ENCODE measurements at regions not wholly inside any gene's neighbourhood (a gene's known extent, or its start where the extent isn't known, plus 50 kb on each side); places are given as distances from the start of the nearest gene placed in this dataset.

DNA sequence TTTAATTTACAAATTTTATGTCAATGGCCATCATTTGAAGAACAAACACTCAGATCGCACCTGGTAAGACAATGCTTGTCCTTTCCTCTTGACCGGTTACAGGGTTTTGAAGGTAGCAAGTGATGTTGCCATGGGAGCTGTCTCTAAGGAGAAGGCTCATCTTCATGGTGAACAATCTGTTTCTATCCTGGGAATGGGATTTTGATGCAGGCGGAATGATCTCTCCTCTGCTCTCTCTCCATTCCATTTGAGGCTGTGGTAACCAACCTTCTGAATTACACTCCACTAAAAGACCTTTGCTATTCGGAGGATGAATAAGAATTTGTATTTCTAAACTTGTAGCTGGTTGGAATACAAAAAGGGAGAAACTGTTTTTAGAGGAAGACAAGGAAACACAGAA lies 57.9 kb upstream of the SLC5A9 start:
- H3K4me3 ChIP-seq (ENCODE audit: low read length in 2 of 2): no peak overlapping the region
- no peak overlapping the region for H3K27ac ChIP-seq (ENCODE audit: low read depth in 1 of 2, low read length in 2 of 2)
- ATAC-seq (ENCODE audit: low FRiP score) (no peak), DNase-seq (no peak)
- peaks cover 0 to under 1% of the 10 kb centered on the region in 2 donors for H3K4me1 ChIP-seq (ENCODE audit: control insufficient read depth in 1 of 2, insufficient read depth in 2 of 2, low read length in 2 of 2)
- intact Hi-C loops (cut with DNase I): no loop called here
- no peaks in the 10 kb centered on the region for H3K27me3 ChIP-seq (ENCODE audit: control insufficient read depth in 1 of 2, insufficient read depth in 2 of 2, low read length in 1 of 2)
- H3K36me3 ChIP-seq (ENCODE audit: control insufficient read depth in 1 of 2, insufficient read depth in 2 of 2, low read length in 1 of 2): no peaks in the 10 kb centered on the region
- 80 to 86% methylated on average over 4 of the region's 4 CpGs for WGBS, 2 donors
- no peaks in the 10 kb centered on the region for H3K9me3 ChIP-seq (ENCODE audit: control insufficient read depth, low read length)

- no peaks in the 10 kb centered on the region for H3K36me3 ChIP-seq (ENCODE audit: control insufficient read depth in 1 of 2, insufficient read depth in 2 of 2, low read length in 1 of 2)
- H3K27ac ChIP-seq (ENCODE audit: low read depth in 1 of 2, low read length in 2 of 2): no peak overlapping the region
- H3K4me3 ChIP-seq (ENCODE audit: low read length in 2 of 2): no peak overlapping the region
- no peaks in the 10 kb centered on the region for H3K27me3 ChIP-seq (ENCODE audit: control insufficient read depth in 1 of 2, insufficient read depth in 2 of 2, low read length in 1 of 2)
- intact Hi-C loops (cut with DNase I): no loop called here
- DNase-seq (no peak), ATAC-seq (ENCODE audit: low FRiP score) (no peak)
- 61 to 71% methylated on average over 6 of the region's 6 CpGs for WGBS, 2 donors
- H3K4me1 ChIP-seq (ENCODE audit: control insufficient read depth in 1 of 2, insufficient read depth in 2 of 2, low read length in 2 of 2): peaks cover 0 to 4% of the 10 kb centered on the region in 2 donors
- no peaks in the 10 kb centered on the region for H3K9me3 ChIP-seq (ENCODE audit: control insufficient read depth, low read length)
Observed at GRCh38 chr1:48160486-48161132, 61.9 kb upstream of the SLC5A9 start.

GRCh38 chr1:48139275-48139674 lies 83.2 kb upstream of the SLC5A9 start:
- Histone ChIP-seq H3K27ac (ENCODE audit: low read depth in 1 of 2, low read length in 2 of 2) (no peak overlapping the region), H3K4me3 (ENCODE audit: low read length in 2 of 2) (no peak overlapping the region), H3K9me3 (ENCODE audit: control insufficient read depth, low read length) (peaks cover 7% of the 10 kb centered on the region), H3K4me1 (ENCODE audit: control insufficient read depth in 1 of 2, insufficient read depth in 2 of 2, low read length in 2 of 2) (no peaks in the 10 kb centered on the region), H3K36me3 (ENCODE audit: control insufficient read depth in 1 of 2, insufficient read depth in 2 of 2, low read length in 1 of 2) (no peaks in the 10 kb centered on the region), H3K27me3 (ENCODE audit: control insufficient read depth in 1 of 2, insufficient read depth in 2 of 2, low read length in 1 of 2) (peaks cover 0 to 2% of the 10 kb centered on the region in 2 donors)
- 66 to 75% methylated on average over 2 of the region's 2 CpGs for WGBS, 2 donors
- ATAC-seq (ENCODE audit: low FRiP score) (no peak), DNase-seq (no peak)
- intact Hi-C loops (cut with DNase I): no loop called here

DNA sequence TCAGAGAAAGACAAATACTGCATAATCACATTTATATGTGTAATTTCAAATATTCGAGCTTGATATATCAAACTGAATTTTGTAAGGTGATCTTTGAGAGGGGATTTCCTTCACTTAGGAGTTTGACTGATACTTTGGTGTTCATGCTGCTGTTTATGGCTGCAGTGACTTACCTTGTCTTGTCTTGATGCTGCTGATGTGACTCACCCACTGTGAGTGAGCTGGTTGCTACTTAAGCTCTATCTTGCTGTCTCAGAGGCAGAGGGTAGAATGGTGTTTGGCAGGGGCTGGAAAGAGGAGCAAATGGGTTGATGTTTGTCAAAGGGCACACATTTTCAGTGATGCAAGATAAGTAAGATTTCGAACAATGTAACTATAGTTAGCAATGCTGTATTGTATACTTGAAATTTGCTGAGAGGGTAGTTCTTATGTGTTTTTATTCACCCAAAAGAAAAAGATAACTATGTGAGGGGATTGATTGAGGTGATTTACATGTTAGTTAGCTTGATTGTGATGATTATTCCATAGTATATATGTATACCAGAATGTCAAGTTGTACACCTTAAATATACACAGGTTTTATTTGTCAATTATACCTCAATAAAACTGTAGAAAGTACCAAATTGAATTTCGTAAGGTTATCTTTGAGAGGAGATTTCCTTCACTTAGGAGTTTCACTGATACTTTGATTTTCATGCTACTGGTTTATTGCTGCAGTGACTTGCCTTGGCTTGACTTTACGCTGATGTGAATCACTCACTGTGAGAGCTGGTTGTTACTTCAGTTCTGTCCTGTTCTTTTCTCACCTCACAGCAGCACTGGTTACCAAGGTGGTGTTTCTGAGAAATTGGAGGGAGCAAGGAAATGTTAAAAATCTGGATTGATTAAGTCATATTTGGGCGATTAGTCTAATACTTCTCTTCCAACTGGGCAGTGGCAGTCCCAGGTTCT lies 94.5 kb upstream of the SLC5A9 start:
- WGBS, 2 donors: 74 to 77% methylated on average over 5 of the region's 5 CpGs
- H3K4me3 ChIP-seq (ENCODE audit: low read length in 2 of 2): no peak overlapping the region
- H3K27ac ChIP-seq (ENCODE audit: low read depth in 1 of 2, low read length in 2 of 2): no peak overlapping the region
- no peaks in the 10 kb centered on the region for H3K27me3 ChIP-seq (ENCODE audit: control insufficient read depth in 1 of 2, insufficient read depth in 2 of 2, low read length in 1 of 2)
- intact Hi-C loops (cut with DNase I): no loop called here
- H3K9me3 ChIP-seq (ENCODE audit: control insufficient read depth, low read length): no peaks in the 10 kb centered on the region
- no peaks in the 10 kb centered on the region for H3K4me1 ChIP-seq (ENCODE audit: control insufficient read depth in 1 of 2, insufficient read depth in 2 of 2, low read length in 2 of 2)
- ATAC-seq (ENCODE audit: low FRiP score) (no peak), DNase-seq (no peak)
- H3K36me3 ChIP-seq (ENCODE audit: control insufficient read depth in 1 of 2, insufficient read depth in 2 of 2, low read length in 1 of 2): no peaks in the 10 kb centered on the region

GRCh38 chr1:48123647-48124046 lies 98.9 kb upstream of the SLC5A9 start:
- no peak for DNase-seq
- intact Hi-C loops (cut with DNase I): no loop called here
- no peaks in the 10 kb centered on the region for H3K27me3 ChIP-seq (ENCODE audit: control insufficient read depth in 1 of 2, insufficient read depth in 2 of 2, low read length in 1 of 2)
- H3K4me1 ChIP-seq (ENCODE audit: control insufficient read depth in 1 of 2, insufficient read depth in 2 of 2, low read length in 2 of 2): no peaks in the 10 kb centered on the region
- no peak overlapping the region for H3K4me3 ChIP-seq (ENCODE audit: low read length in 2 of 2)
- 100% methylated on average over 1 of the region's 1 CpG for WGBS, 2 donors
- no peaks in the 10 kb centered on the region for H3K36me3 ChIP-seq (ENCODE audit: control insufficient read depth in 1 of 2, insufficient read depth in 2 of 2, low read length in 1 of 2)
- H3K27ac ChIP-seq (ENCODE audit: low read depth in 1 of 2, low read length in 2 of 2): no peak overlapping the region
- no peaks in the 10 kb centered on the region for H3K9me3 ChIP-seq (ENCODE audit: control insufficient read depth, low read length)
- ATAC-seq (ENCODE audit: low FRiP score): no peak

DNA sequence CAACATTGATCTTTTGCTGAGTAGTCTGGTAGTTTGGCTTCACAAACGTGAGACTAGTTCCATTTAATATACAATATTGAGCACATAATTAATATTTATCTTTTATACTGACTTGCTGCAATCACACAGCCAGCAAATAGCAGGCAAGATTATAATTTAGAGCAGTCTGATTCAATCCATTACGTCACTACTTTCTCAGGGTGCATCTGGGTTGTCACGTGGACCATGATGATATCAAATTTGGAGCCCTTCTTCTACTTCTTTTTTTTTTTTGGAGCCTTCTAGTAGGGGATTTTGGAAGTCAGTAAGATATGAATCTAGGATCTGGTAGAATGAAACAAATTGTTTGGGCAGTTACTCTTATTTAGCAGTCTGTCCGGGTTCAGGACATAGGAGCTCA lies 100.6 kb upstream of the SLC5A9 start:
- no peaks in the 10 kb centered on the region for H3K9me3 ChIP-seq (ENCODE audit: control insufficient read depth, low read length)
- no peak overlapping the region for H3K27ac ChIP-seq (ENCODE audit: low read depth in 1 of 2, low read length in 2 of 2)
- intact Hi-C loops (cut with DNase I): no loop called here
- DNase-seq: no peak
- no peaks in the 10 kb centered on the region for H3K27me3 ChIP-seq (ENCODE audit: control insufficient read depth in 1 of 2, insufficient read depth in 2 of 2, low read length in 1 of 2)
- WGBS, 2 donors: 47 to 63% methylated on average over 4 of the region's 4 CpGs
- H3K4me3 ChIP-seq (ENCODE audit: low read length in 2 of 2): no peak overlapping the region
- no peaks in the 10 kb centered on the region for H3K4me1 ChIP-seq (ENCODE audit: control insufficient read depth in 1 of 2, insufficient read depth in 2 of 2, low read length in 2 of 2)
- no peaks in the 10 kb centered on the region for H3K36me3 ChIP-seq (ENCODE audit: control insufficient read depth in 1 of 2, insufficient read depth in 2 of 2, low read length in 1 of 2)
- no peak for ATAC-seq (ENCODE audit: low FRiP score)

GRCh38 chr1:48120621-48121020 lies 101.9 kb upstream of the SLC5A9 start:
- no peaks in the 10 kb centered on the region for H3K27me3 ChIP-seq (ENCODE audit: control insufficient read depth in 1 of 2, insufficient read depth in 2 of 2, low read length in 1 of 2)
- H3K9me3 ChIP-seq (ENCODE audit: control insufficient read depth, low read length): peaks cover 2% of the 10 kb centered on the region
- no peak overlapping the region for H3K27ac ChIP-seq (ENCODE audit: low read depth in 1 of 2, low read length in 2 of 2)
- intact Hi-C loops (cut with DNase I): no loop called here
- no peak for ATAC-seq (ENCODE audit: low FRiP score)
- no peak overlapping the region for H3K4me3 ChIP-seq (ENCODE audit: low read length in 2 of 2)
- H3K36me3 ChIP-seq (ENCODE audit: control insufficient read depth in 1 of 2, insufficient read depth in 2 of 2, low read length in 1 of 2): no peaks in the 10 kb centered on the region
- no peak for DNase-seq
- H3K4me1 ChIP-seq (ENCODE audit: control insufficient read depth in 1 of 2, insufficient read depth in 2 of 2, low read length in 2 of 2): no peaks in the 10 kb centered on the region

- Histone ChIP-seq H3K4me1 (ENCODE audit: control insufficient read depth in 1 of 2, insufficient read depth in 2 of 2, low read length in 2 of 2) (no peaks in the 10 kb centered on the region), H3K4me3 (ENCODE audit: low read length in 2 of 2) (no peak overlapping the region), H3K27ac (ENCODE audit: low read depth in 1 of 2, low read length in 2 of 2) (no peak overlapping the region), H3K9me3 (ENCODE audit: control insufficient read depth, low read length) (peaks cover 2% of the 10 kb centered on the region), H3K27me3 (ENCODE audit: control insufficient read depth in 1 of 2, insufficient read depth in 2 of 2, low read length in 1 of 2) (no peaks in the 10 kb centered on the region), H3K36me3 (ENCODE audit: control insufficient read depth in 1 of 2, insufficient read depth in 2 of 2, low read length in 1 of 2) (no peaks in the 10 kb centered on the region)
- no peak for ATAC-seq (ENCODE audit: low FRiP score)
- intact Hi-C loops (cut with DNase I): no loop called here
- no peak for DNase-seq
Observed at GRCh38 chr1:48115835-48116234, 106.7 kb upstream of the SLC5A9 start.

Data from aorta (tissue), 5 donors.